ENCODE measurements at regions not wholly inside any gene's neighbourhood (a gene's known extent, or its start where the extent isn't known, plus 50 kb on each side); places are given as distances from the start of the nearest gene placed in this dataset.

DNA sequence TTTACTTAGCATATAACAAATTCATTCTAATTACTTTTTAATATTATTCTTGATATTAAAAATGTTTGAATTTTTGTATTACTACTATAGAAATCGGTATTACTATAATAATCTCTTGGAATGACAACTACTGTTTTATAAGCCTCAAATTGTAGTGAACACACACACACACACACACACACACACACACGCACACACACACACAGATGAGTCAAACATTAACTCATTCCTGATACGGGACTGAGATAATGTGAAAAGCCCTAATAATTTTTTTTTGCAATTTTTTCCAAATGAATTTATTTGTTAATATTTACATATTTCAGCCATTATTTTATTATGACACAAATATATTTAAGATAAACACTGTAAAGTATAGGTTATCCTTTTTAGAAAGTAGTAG lies 951.2 kb upstream of the PHF14 start:
- H3K27me3 ChIP-seq, result no peaks in the 10 kb centered on the region
- no peaks in the 10 kb centered on the region for H3K36me3 ChIP-seq
- TF ChIP-seq EP300 (IDR thresholded peaks at IDR 0.05), result no peak
- TF ChIP-seq, protein P1, sequence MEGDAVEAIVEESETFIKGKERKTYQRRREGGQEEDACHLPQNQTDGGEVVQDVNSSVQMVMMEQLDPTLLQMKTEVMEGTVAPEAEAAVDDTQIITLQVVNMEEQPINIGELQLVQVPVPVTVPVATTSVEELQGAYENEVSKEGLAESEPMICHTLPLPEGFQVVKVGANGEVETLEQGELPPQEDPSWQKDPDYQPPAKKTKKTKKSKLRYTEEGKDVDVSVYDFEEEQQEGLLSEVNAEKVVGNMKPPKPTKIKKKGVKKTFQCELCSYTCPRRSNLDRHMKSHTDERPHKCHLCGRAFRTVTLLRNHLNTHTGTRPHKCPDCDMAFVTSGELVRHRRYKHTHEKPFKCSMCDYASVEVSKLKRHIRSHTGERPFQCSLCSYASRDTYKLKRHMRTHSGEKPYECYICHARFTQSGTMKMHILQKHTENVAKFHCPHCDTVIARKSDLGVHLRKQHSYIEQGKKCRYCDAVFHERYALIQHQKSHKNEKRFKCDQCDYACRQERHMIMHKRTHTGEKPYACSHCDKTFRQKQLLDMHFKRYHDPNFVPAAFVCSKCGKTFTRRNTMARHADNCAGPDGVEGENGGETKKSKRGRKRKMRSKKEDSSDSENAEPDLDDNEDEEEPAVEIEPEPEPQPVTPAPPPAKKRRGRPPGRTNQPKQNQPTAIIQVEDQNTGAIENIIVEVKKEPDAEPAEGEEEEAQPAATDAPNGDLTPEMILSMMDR (IDR thresholded peaks at IDR 0.05), result no peak
- TF ChIP-seq POLR2AphosphoS5 (IDR thresholded peaks at IDR 0.05), result no peak
- no peak for TF ChIP-seq POLR2A (IDR thresholded peaks at IDR 0.05)
- intact Hi-C loops (cut with DNase I; ENCODE audit: low total_unique reads), result no loop called here
- no peak overlapping the region for H3K27ac ChIP-seq
- 44 to 59% (median 53%) methylated on average over 3 of the region's 3 CpGs for WGBS, 5 donors
- no peaks in the 10 kb centered on the region for H3K4me1 ChIP-seq
- no peak for DNase-seq
- no peak overlapping the region for H3K4me3 ChIP-seq
- H3K9me3 ChIP-seq, result no peaks in the 10 kb centered on the region

DNA sequence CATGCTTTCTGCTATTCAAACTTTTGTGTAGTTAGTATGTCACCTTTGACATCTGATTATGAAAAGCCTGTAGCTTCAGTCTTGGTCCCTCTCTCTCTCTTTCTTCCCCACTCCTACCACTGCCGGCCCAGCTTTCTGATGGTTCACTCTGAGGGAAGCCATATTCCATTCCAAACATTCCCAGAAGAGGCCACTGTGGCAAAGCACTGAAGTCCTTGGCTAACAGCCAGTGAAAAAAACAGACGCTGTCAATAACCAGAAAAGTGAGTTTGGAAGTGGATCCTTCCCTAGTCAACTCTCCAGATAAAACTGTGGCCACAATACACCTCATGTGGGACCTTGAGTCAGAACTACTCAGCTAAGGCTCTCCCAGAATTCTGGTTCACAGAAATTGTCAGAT lies 950.7 kb upstream of the PHF14 start:
- DNase-seq, result peak in 1 of 2 donors; percentile 52
- TF ChIP-seq, protein P1 (IDR thresholded peaks at IDR 0.05), result peak in 2 of 7 experiments; percentile 25 to 26
- TF ChIP-seq EP300 (IDR thresholded peaks at IDR 0.05), result no peak
- WGBS, 5 donors, result 16 to 40% (median 20%) methylated on average over 2 of the region's 2 CpGs

DNA sequence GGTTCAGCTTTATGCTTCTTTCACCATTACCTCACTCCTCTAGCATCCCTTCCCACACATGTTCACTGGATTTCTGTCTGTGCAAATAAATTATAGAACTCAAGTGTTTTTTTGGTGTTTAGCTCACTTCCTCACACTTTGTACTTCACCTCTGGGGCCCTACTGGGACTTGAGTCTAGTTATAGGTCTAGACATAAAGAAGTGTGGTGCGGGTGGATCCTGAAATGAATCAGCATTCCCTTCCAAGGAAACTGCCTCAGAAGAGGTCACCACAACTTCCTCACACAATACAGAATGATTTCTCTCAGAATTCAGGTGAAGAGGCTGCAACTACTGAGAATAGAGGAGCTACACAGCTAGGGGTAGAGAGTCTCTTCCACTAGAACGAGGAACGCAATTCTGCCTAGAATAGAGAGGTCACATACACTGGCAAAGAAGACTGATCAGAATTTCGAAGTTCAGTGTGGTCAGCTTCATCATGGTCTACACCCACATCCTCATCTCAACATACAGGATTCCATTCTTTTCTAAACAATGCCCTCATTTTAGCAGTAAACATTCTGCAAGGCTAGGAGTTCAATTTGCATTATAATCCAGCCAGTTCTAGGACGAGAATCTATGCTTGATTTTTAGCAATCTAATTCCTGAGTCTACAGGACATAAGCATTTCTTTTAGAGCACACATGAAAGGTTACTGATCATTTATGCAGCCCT lies 938.7 kb upstream of the PHF14 start:
- TF ChIP-seq, protein P1 (IDR thresholded peaks at IDR 0.05), result no peak
- TF ChIP-seq EP300 (IDR thresholded peaks at IDR 0.05) (no peak), POLR2A (IDR thresholded peaks at IDR 0.05) (no peak)
- Histone ChIP-seq H3K9me3 (no peaks in the 10 kb centered on the region), H3K27ac (no peak overlapping the region), H3K4me3 (no peak overlapping the region), H3K4me1 (no peaks in the 10 kb centered on the region), H3K27me3 (no peaks in the 10 kb centered on the region), H3K36me3 (no peaks in the 10 kb centered on the region)
- intact Hi-C loops (cut with DNase I; ENCODE audit: low total_unique reads), result no loop called here
- no peak for DNase-seq
- 71 to 88% (median 77%) methylated on average over 5 of the region's 5 CpGs for WGBS, 5 donors

More for the DNA sequence above, 950.7 kb upstream of the PHF14 start:
- no peaks in the 10 kb centered on the region for H3K9me3 ChIP-seq
- H3K4me1 ChIP-seq, result no peaks in the 10 kb centered on the region
- H3K27me3 ChIP-seq, result no peaks in the 10 kb centered on the region
- H3K27ac ChIP-seq, result no peak overlapping the region
- H3K4me3 ChIP-seq, result no peak overlapping the region
- intact Hi-C loops (cut with DNase I; ENCODE audit: low total_unique reads), result no loop called here
- no peaks in the 10 kb centered on the region for H3K36me3 ChIP-seq

DNA sequence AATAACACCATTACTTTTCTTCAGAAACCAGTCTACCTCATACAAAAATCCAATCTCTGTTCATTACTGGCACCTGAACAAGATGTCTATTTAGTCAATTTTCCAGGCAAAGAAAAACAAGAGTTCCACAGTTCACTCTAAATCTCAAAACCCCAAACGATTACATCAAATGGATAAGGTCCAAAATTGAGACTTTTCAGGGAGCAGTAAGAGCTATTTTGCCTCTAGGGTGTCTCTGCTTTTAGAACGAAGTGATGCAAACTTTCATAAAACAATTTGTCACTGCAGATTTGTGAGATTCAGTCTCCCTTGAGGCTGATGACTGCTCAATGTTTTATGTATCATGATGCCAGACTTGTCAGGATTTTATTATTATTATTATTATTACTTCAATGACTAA lies 937.0 kb upstream of the PHF14 start:
- no peak overlapping the region for H3K4me3 ChIP-seq
- intact Hi-C loops (cut with DNase I; ENCODE audit: low total_unique reads), result no loop called here
- H3K27ac ChIP-seq, result no peak overlapping the region
- WGBS, 5 donors, result 70 to 84% (median 76%) methylated on average over 2 of the region's 2 CpGs
- H3K4me1 ChIP-seq, result no peaks in the 10 kb centered on the region
- H3K36me3 ChIP-seq, result no peaks in the 10 kb centered on the region
- no peaks in the 10 kb centered on the region for H3K27me3 ChIP-seq
- TF ChIP-seq POLR2A (IDR thresholded peaks at IDR 0.05) (no peak), POLR2AphosphoS5 (IDR thresholded peaks at IDR 0.05) (no peak), EP300 (IDR thresholded peaks at IDR 0.05) (no peak)
- TF ChIP-seq, protein P1 (IDR thresholded peaks at IDR 0.05), result no peak
- no peak for DNase-seq
- no peaks in the 10 kb centered on the region for H3K9me3 ChIP-seq
